Upper lobe of left lung (tissue), 6 donors: ENCODE measurements at regions not wholly inside any gene's neighbourhood (a gene's known extent, or its start where the extent isn't known, plus 50 kb on each side); places are given as distances from the start of the nearest gene placed in this dataset.

ENCODE experiments used
- ATAC-seq, 2 donors: fragments of 200-7000 bp; cut with Tn5 transposase; one replicate each; pipeline ENCODE4 v1.9.1; 2022; ENCODE audit warnings: mild to moderate bottlenecking in 2 of 2, moderate library complexity in 2 of 2; ENCODE audit not compliant: low FRiP score in 2 of 2
- DNase-seq, 2 donors: peaks; one replicate each; pipeline ENCODE4 v3.0.0-alpha.2; 2019 to 2020
- H3K27ac ChIP-seq, 4 donors: fragments of 200-600 bp; sonication (generic); one replicate each; pipeline ENCODE4 v1.5.1; 2016 to 2019
- H3K27me3 ChIP-seq, 4 donors: fragments of 200-600 bp; sonication (generic); one replicate each; pipeline ENCODE4 v1.5.1; 2017 to 2019
- H3K36me3 ChIP-seq, 4 donors: fragments of 200-600 bp; sonication (generic); one replicate each; pipeline ENCODE4 v1.5.1; 2016 to 2019
- H3K4me1 ChIP-seq, 4 donors: fragments of 200-600 bp; sonication (generic); one replicate each; pipeline ENCODE4 v1.5.1; 2018 to 2019
- H3K4me3 ChIP-seq, 4 donors: fragments of 200-600 bp; sonication (generic); one replicate each; pipeline ENCODE4 v1.5.1; 2017 to 2019; ENCODE audit warnings: mild to moderate bottlenecking in 2 of 4, moderate library complexity in 1 of 4
- H3K9me3 ChIP-seq, 4 donors: fragments of 200-600 bp; sonication (generic); one replicate each; pipeline ENCODE4 v1.5.1; 2018 to 2019
- EP300 ChIP-seq, 4 donors: sonication (generic); formaldehyde crosslinking; IDR thresholded peaks; one replicate each; pipeline ENCODE4 v1.5.1; 2017; ENCODE audit warnings: antibody characterized with exemption in 4 of 4, control low read depth in 2 of 4
- POLR2A ChIP-seq, 4 donors: fragments of 450-650 bp; IDR thresholded peaks; one replicate each; pipeline ENCODE4 v1.5.1; 2016 to 2017; ENCODE audit warnings: antibody characterized with exemption in 4 of 4, mild to moderate bottlenecking in 2 of 4
- POLR2AphosphoS5 ChIP-seq, 2 donors: sonication (generic); formaldehyde crosslinking; IDR thresholded peaks; one replicate each; pipeline ENCODE4 v1.5.1; 2017; ENCODE audit warnings: antibody characterized with exemption in 2 of 2
- WGBS, 2 donors: methylation state at CpG; one replicate each; pipeline ENCODE4 v1.1.5; 2017 to 2018; 5-methylcytosine and 5-hydroxymethylcytosine counted together
- TF ChIP-seq, protein P1 (sequence below), 6 experiments: fragments of 450-650 bp in 4 of 6; fragments of 200-600 bp in 2 of 6; sonication (generic) in 2 of 6; IDR thresholded peaks; one replicate each; pipeline ENCODE4 v1.5.1; 2016 to 2019; ENCODE audit warnings: antibody characterized with exemption in 6 of 6
- donor health status: DM: no; HTN: no; CAD: no; lungs with moderate emphysema.
- donor health status: DM: no; HTN: yes; CAD: no; lungs with severe emphysema.

DNA sequence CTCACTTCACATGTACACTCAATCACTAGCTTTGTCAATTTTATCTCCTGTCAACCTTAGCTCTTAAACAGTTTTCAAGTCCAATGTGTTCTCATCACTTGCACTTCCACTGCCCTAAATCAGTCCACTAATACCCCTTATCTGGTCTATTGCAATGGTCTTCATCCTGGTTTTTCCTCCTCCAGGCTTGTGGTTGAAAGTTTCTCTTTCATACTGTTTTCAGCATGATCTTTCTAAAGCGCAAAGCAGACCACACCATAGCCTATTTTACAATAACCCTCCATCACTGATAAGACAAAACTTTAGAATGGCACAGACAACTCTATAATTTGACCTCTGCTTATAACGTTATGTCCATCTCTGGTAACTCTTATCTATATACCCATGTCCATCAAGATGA lies 62.0 kb upstream of the DDHD1 start:
- Histone ChIP-seq H3K4me1 (peaks cover 5 to 9% (median 7%) of the 10 kb centered on the region in 4 donors), H3K27ac (no peak overlapping the region), H3K36me3 (no peaks in the 10 kb centered on the region), H3K4me3 (no peak overlapping the region), H3K9me3 (no peaks in the 10 kb centered on the region), H3K27me3 (no peaks in the 10 kb centered on the region)
- TF ChIP-seq POLR2A (IDR thresholded peaks at IDR 0.05): no peak
- TF ChIP-seq EP300 (IDR thresholded peaks at IDR 0.05): no peak
- TF ChIP-seq, protein P1, sequence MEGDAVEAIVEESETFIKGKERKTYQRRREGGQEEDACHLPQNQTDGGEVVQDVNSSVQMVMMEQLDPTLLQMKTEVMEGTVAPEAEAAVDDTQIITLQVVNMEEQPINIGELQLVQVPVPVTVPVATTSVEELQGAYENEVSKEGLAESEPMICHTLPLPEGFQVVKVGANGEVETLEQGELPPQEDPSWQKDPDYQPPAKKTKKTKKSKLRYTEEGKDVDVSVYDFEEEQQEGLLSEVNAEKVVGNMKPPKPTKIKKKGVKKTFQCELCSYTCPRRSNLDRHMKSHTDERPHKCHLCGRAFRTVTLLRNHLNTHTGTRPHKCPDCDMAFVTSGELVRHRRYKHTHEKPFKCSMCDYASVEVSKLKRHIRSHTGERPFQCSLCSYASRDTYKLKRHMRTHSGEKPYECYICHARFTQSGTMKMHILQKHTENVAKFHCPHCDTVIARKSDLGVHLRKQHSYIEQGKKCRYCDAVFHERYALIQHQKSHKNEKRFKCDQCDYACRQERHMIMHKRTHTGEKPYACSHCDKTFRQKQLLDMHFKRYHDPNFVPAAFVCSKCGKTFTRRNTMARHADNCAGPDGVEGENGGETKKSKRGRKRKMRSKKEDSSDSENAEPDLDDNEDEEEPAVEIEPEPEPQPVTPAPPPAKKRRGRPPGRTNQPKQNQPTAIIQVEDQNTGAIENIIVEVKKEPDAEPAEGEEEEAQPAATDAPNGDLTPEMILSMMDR (IDR thresholded peaks at IDR 0.05): no peak
- no peak for TF ChIP-seq POLR2AphosphoS5 (IDR thresholded peaks at IDR 0.05)
- ATAC-seq (no peak), DNase-seq (no peak)
- 88 to 96% methylated on average over 2 of the region's 2 CpGs for WGBS, 2 donors

DNA sequence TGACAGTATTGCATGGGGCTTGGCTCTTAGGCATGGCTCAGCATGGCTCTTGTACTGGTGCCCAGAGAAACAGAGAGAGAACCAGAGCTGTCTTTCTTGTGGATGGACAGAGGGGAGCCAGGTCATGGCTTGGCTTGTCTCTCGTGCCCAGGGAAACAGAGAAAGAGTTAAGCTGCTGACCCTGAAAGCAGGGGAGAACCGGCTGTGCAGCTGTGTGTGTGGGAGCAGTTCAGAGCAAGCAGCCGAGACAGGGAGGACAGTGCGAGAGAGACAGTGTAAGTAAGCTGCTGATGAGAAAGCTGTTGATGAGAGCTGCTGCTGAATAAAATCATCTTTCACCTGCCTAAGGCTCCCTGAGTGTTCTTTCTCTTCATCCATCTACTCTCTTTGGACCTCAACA lies 61.3 kb upstream of the DDHD1 start:
- Histone ChIP-seq H3K27ac (no peak overlapping the region), H3K36me3 (no peaks in the 10 kb centered on the region), H3K27me3 (no peaks in the 10 kb centered on the region), H3K4me1 (peaks cover 5 to 9% (median 7%) of the 10 kb centered on the region in 4 donors), H3K9me3 (no peaks in the 10 kb centered on the region), H3K4me3 (no peak overlapping the region)
- 94% methylated on average over 4 of the region's 4 CpGs for WGBS, 2 donors
- TF ChIP-seq POLR2AphosphoS5 (IDR thresholded peaks at IDR 0.05) (no peak), EP300 (IDR thresholded peaks at IDR 0.05) (no peak), POLR2A (IDR thresholded peaks at IDR 0.05) (no peak)
- TF ChIP-seq, protein P1 (IDR thresholded peaks at IDR 0.05): no peak
- ATAC-seq (no peak), DNase-seq (no peak)

DNA sequence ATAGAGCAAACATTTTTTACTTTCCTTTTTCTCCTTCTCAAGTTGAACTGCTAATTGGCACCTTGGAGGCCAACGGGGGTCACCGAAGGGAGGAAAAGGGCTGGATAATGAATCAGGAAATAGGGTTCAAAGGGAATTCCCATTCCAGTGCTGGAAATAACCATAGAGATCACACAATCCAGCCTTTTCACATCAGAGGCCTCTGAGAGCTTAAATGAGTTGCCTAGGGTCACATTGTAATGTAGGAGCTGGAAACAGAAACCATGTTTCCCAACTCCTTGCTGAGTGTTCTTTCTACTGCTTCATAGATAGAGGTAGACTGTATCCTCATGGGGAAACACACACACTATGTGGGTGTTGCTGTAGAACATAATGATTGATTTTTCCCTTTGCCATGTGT lies 60.6 kb upstream of the DDHD1 start:
- DNase-seq (no peak), ATAC-seq (no peak)
- Histone ChIP-seq H3K27me3 (no peaks in the 10 kb centered on the region), H3K4me3 (no peak overlapping the region), H3K36me3 (no peaks in the 10 kb centered on the region), H3K4me1 (peaks cover 5 to 9% (median 7%) of the 10 kb centered on the region in 4 donors), H3K9me3 (no peaks in the 10 kb centered on the region), H3K27ac (no peak overlapping the region)
- WGBS, 2 donors: 53% methylated on average over 2 of the region's 2 CpGs
- no peak for TF ChIP-seq EP300 (IDR thresholded peaks at IDR 0.05)

DNA sequence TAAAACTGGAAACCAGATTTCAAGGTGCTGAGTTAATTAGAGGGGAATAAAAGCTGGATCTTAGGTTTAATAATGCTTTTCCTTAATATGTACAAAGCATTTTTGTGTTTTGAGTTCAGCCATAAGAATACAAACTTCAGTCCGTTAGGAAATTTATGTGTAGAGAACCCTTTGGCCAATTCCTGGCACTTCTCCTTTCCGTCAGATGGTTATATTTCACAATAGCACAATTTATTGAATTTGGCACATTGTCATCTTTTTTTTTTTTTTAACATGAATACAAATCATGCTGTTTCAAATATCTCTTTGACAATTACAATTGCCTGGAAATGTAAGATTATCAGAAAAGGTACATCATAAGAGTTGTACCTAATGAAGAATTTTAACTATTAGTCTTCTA lies 56.2 kb upstream of the DDHD1 start:
- no peaks in the 10 kb centered on the region for H3K4me1 ChIP-seq
- DNase-seq (no peak), ATAC-seq (peak in 1 of 2 donors; percentile 35)
- peak in 1 of 4 donors; percentile 56 for TF ChIP-seq EP300 (IDR thresholded peaks at IDR 0.05)
- TF ChIP-seq, protein P1 (IDR thresholded peaks at IDR 0.05): no peak
- no peak for TF ChIP-seq POLR2AphosphoS5 (IDR thresholded peaks at IDR 0.05)
- no peaks in the 10 kb centered on the region for H3K36me3 ChIP-seq
- no peaks in the 10 kb centered on the region for H3K9me3 ChIP-seq
- H3K27ac ChIP-seq: no peak overlapping the region
- no peak overlapping the region for H3K4me3 ChIP-seq
- WGBS, 2 donors: 11 to 17% methylated on average over 2 of the region's 2 CpGs
- H3K27me3 ChIP-seq: no peaks in the 10 kb centered on the region
